ENCODE measurements at regions not wholly inside any gene's neighbourhood (a gene's known extent, or its start where the extent isn't known, plus 50 kb on each side); places are given as distances from the start of the nearest gene placed in this dataset.

- WGBS (ENCODE audit: insufficient coverage): no CpG with 5 or more reads among the region's 2 CpGs
- no peak for TF ChIP-seq CTCF (IDR thresholded peaks at IDR 0.05)
- H3K27me3 ChIP-seq (ENCODE audit: control insufficient read depth in 2 of 2, insufficient read depth in 2 of 2, low read length in 2 of 2): no peaks in the 10 kb centered on the region
- intact Hi-C loops (cut with micrococcal nuclease): no loop called here
- H3K79me2 ChIP-seq (ENCODE audit: insufficient read depth, low read length): no peaks in the 10 kb centered on the region
- DNase-seq: no peak
- Mint-ChIP-seq H3K4me1 (no peaks in the 10 kb centered on the region), H3K4me3 (no peak overlapping the region), H3K27ac (no peak overlapping the region), H3K9me3 (peaks cover 0 to 3% (median 0%) of the 10 kb centered on the region in 7 donors), H3K27me3 (ENCODE audit: low read depth in 3 of 3) (no peaks in the 10 kb centered on the region), H3K36me3 (no peaks in the 10 kb centered on the region)
- H4K20me1 ChIP-seq (ENCODE audit: insufficient read depth, low read length): no peaks in the 10 kb centered on the region
- H2AFZ ChIP-seq (ENCODE audit: insufficient read depth, low read depth, low read length, poor library complexity, severe bottlenecking): no peak overlapping the region
- no peaks in the 10 kb centered on the region for H3K36me3 ChIP-seq (replicated peaks in 1 of 2; ENCODE audit: control insufficient read depth in 1 of 2, insufficient read depth in 2 of 2, low read length in 2 of 2)
- no peak overlapping the region for H3K9ac ChIP-seq (ENCODE audit: insufficient read depth, low read length, poor library complexity, severe bottlenecking)
- H3K4me1 ChIP-seq (ENCODE audit: control insufficient read depth in 1 of 2, insufficient read depth in 2 of 2, low read length in 2 of 2): no peaks in the 10 kb centered on the region
- no peak overlapping the region for H3K4me2 ChIP-seq (replicated peaks; ENCODE audit: extremely low read depth, low read length, poor library complexity, severe bottlenecking)
- H3K4me3 ChIP-seq (replicated peaks in 1 of 3; ENCODE audit: low read depth in 2 of 3, low read length in 3 of 3): no peak overlapping the region
- H3K9me3 ChIP-seq (replicated peaks in 1 of 2; ENCODE audit: control insufficient read depth in 1 of 2, insufficient read depth in 1 of 2, low read length in 2 of 2): no peaks in the 10 kb centered on the region
- no peak overlapping the region for H3K27ac ChIP-seq (ENCODE audit: low read depth in 1 of 2, low read length in 2 of 2)
Observed at GRCh38 chr6:71698702-71699101, 187.6 kb upstream of the RIMS1 start.

- TF ChIP-seq CTCF (IDR thresholded peaks at IDR 0.05): no peak
- DNase-seq: no peak
- H3K4me1 Mint-ChIP-seq: no peaks in the 10 kb centered on the region
- H3K4me2 ChIP-seq (replicated peaks; ENCODE audit: extremely low read depth, low read length, poor library complexity, severe bottlenecking): no peak overlapping the region
- H4K20me1 ChIP-seq (ENCODE audit: insufficient read depth, low read length): no peaks in the 10 kb centered on the region
- H2AFZ ChIP-seq (ENCODE audit: insufficient read depth, low read depth, low read length, poor library complexity, severe bottlenecking): no peak overlapping the region
- H3K27me3 ChIP-seq (ENCODE audit: control insufficient read depth in 2 of 2, insufficient read depth in 2 of 2, low read length in 2 of 2): no peaks in the 10 kb centered on the region
- H3K4me1 ChIP-seq (ENCODE audit: control insufficient read depth in 1 of 2, insufficient read depth in 2 of 2, low read length in 2 of 2): no peaks in the 10 kb centered on the region
- no CpG with 5 or more reads among the region's 1 CpG for WGBS (ENCODE audit: insufficient coverage)
- no peak overlapping the region for H3K27ac ChIP-seq (ENCODE audit: low read depth in 1 of 2, low read length in 2 of 2)
- no peak overlapping the region for H3K27ac Mint-ChIP-seq
- intact Hi-C loops (cut with micrococcal nuclease): no loop called here
- no peaks in the 10 kb centered on the region for H3K36me3 ChIP-seq (replicated peaks in 1 of 2; ENCODE audit: control insufficient read depth in 1 of 2, insufficient read depth in 2 of 2, low read length in 2 of 2)
- H3K4me3 ChIP-seq (replicated peaks in 1 of 3; ENCODE audit: low read depth in 2 of 3, low read length in 3 of 3): no peak overlapping the region
- no peaks in the 10 kb centered on the region for H3K27me3 Mint-ChIP-seq (ENCODE audit: low read depth in 3 of 3)
- H3K9me3 Mint-ChIP-seq: peaks cover 0 to 5% (median 2%) of the 10 kb centered on the region in 7 donors
- no peak overlapping the region for H3K4me3 Mint-ChIP-seq
- H3K9me3 ChIP-seq (replicated peaks in 1 of 2; ENCODE audit: control insufficient read depth in 1 of 2, insufficient read depth in 1 of 2, low read length in 2 of 2): no peaks in the 10 kb centered on the region
- no peak overlapping the region for H3K9ac ChIP-seq (ENCODE audit: insufficient read depth, low read length, poor library complexity, severe bottlenecking)
- H3K79me2 ChIP-seq (ENCODE audit: insufficient read depth, low read length): no peaks in the 10 kb centered on the region
- H3K36me3 Mint-ChIP-seq: no peaks in the 10 kb centered on the region
Observed at GRCh38 chr6:71706523-71706922, 179.8 kb upstream of the RIMS1 start.

Data from CD14-positive monocyte (primary cell).